ENCODE measurements at regions not wholly inside any gene's neighbourhood (a gene's known extent, or its start where the extent isn't known, plus 50 kb on each side); places are given as distances from the start of the nearest gene placed in this dataset.

- no peak overlapping the region for H3K27ac Mint-ChIP-seq (ENCODE audit: unreplicated experiment)
- no peaks in the 10 kb centered on the region for H3K27me3 Mint-ChIP-seq (ENCODE audit: unreplicated experiment)
- H3K4me1 Mint-ChIP-seq (ENCODE audit: unreplicated experiment) = peaks cover 3% of the 10 kb centered on the region
- no peaks in the 10 kb centered on the region for H3K9me3 Mint-ChIP-seq (ENCODE audit: unreplicated experiment)
- H3K36me3 Mint-ChIP-seq (ENCODE audit: low read depth, unreplicated experiment) = no peaks in the 10 kb centered on the region
- no peak for TF ChIP-seq CTCF (IDR thresholded peaks at IDR 0.05; ENCODE audit: unreplicated experiment)
- H3K4me3 Mint-ChIP-seq (ENCODE audit: unreplicated experiment) = no peak overlapping the region
- no peak for DNase-seq (ENCODE audit: low spot score)
Measured at GRCh38 chr1:244255426-244255965, 196.2 kb downstream of the ADSS2 start.

GRCh38 chr1:244256086-244256676, 195.5 kb downstream of the ADSS2 start:
- Mint-ChIP-seq H3K27me3 (ENCODE audit: unreplicated experiment) (no peaks in the 10 kb centered on the region), H3K4me1 (ENCODE audit: unreplicated experiment) (peaks cover 3% of the 10 kb centered on the region), H3K9me3 (ENCODE audit: unreplicated experiment) (no peaks in the 10 kb centered on the region), H3K27ac (ENCODE audit: unreplicated experiment) (no peak overlapping the region), H3K4me3 (ENCODE audit: unreplicated experiment) (no peak overlapping the region), H3K36me3 (ENCODE audit: low read depth, unreplicated experiment) (no peaks in the 10 kb centered on the region)
- TF ChIP-seq CTCF (IDR thresholded peaks at IDR 0.05; ENCODE audit: unreplicated experiment) = no peak
- DNase-seq (ENCODE audit: low spot score) = no peak

GRCh38 chr1:244264163-244264562, 187.5 kb downstream of the ADSS2 start:
- Mint-ChIP-seq H3K27me3 (ENCODE audit: unreplicated experiment) (peaks cover 3% of the 10 kb centered on the region), H3K36me3 (ENCODE audit: low read depth, unreplicated experiment) (no peaks in the 10 kb centered on the region), H3K4me3 (ENCODE audit: unreplicated experiment) (no peak overlapping the region)

GRCh38 chr1:244265507-244265906, 186.2 kb downstream of the ADSS2 start:
- DNase-seq (ENCODE audit: low spot score) = no peak
- no peak overlapping the region for H3K27ac Mint-ChIP-seq (ENCODE audit: unreplicated experiment)
- H3K27me3 Mint-ChIP-seq (ENCODE audit: unreplicated experiment) = peaks cover 3% of the 10 kb centered on the region
- TF ChIP-seq CTCF (IDR thresholded peaks at IDR 0.05; ENCODE audit: unreplicated experiment) = no peak
- peaks cover 3% of the 10 kb centered on the region for H3K4me1 Mint-ChIP-seq (ENCODE audit: unreplicated experiment)
- H3K36me3 Mint-ChIP-seq (ENCODE audit: low read depth, unreplicated experiment) = no peaks in the 10 kb centered on the region
- peaks cover 1% of the 10 kb centered on the region for H3K9me3 Mint-ChIP-seq (ENCODE audit: unreplicated experiment)
- H3K4me3 Mint-ChIP-seq (ENCODE audit: unreplicated experiment) = no peak overlapping the region

More at GRCh38 chr1:244264163-244264562, 187.5 kb downstream of the ADSS2 start:
- no peak for DNase-seq (ENCODE audit: low spot score)
- TF ChIP-seq CTCF (IDR thresholded peaks at IDR 0.05; ENCODE audit: unreplicated experiment) = no peak
- no peak overlapping the region for H3K27ac Mint-ChIP-seq (ENCODE audit: unreplicated experiment)
- H3K9me3 Mint-ChIP-seq (ENCODE audit: unreplicated experiment) = no peaks in the 10 kb centered on the region
- H3K4me1 Mint-ChIP-seq (ENCODE audit: unreplicated experiment) = peaks cover 3% of the 10 kb centered on the region

- H3K27me3 Mint-ChIP-seq (ENCODE audit: unreplicated experiment) = no peaks in the 10 kb centered on the region
- no peak for DNase-seq (ENCODE audit: low spot score)
- TF ChIP-seq CTCF (IDR thresholded peaks at IDR 0.05; ENCODE audit: unreplicated experiment) = no peak
- peaks cover 3% of the 10 kb centered on the region for H3K4me1 Mint-ChIP-seq (ENCODE audit: unreplicated experiment)
- peaks cover 5% of the 10 kb centered on the region for H3K9me3 Mint-ChIP-seq (ENCODE audit: unreplicated experiment)
- H3K4me3 Mint-ChIP-seq (ENCODE audit: unreplicated experiment) = no peak overlapping the region
- no peak overlapping the region for H3K27ac Mint-ChIP-seq (ENCODE audit: unreplicated experiment)
- no peaks in the 10 kb centered on the region for H3K36me3 Mint-ChIP-seq (ENCODE audit: low read depth, unreplicated experiment)
Measured at GRCh38 chr1:244269169-244269568, 182.5 kb downstream of the ADSS2 start.

All from endothelial cell (in vitro differentiated cells).